CD4-positive, alpha-beta T cell treated with Interleukin-1 beta for 1 hour (primary cell): ENCODE measurements at regions not wholly inside any gene's neighbourhood (a gene's known extent, or its start where the extent isn't known, plus 50 kb on each side); places are given as distances from the start of the nearest gene placed in this dataset.

ENCODE experiments used
- DNase-seq, 2 donors: peaks; one replicate each; pipeline ENCODE4 v3.0.0-alpha.2; 2020 to 2022

- DNase-seq = no peak
Measured at GRCh38 chr16:66135421-66135831, 231.1 kb upstream of the CDH5 start.

- no peak for DNase-seq
Measured at GRCh38 chr16:66134875-66135274, 231.6 kb upstream of the CDH5 start.

DNA sequence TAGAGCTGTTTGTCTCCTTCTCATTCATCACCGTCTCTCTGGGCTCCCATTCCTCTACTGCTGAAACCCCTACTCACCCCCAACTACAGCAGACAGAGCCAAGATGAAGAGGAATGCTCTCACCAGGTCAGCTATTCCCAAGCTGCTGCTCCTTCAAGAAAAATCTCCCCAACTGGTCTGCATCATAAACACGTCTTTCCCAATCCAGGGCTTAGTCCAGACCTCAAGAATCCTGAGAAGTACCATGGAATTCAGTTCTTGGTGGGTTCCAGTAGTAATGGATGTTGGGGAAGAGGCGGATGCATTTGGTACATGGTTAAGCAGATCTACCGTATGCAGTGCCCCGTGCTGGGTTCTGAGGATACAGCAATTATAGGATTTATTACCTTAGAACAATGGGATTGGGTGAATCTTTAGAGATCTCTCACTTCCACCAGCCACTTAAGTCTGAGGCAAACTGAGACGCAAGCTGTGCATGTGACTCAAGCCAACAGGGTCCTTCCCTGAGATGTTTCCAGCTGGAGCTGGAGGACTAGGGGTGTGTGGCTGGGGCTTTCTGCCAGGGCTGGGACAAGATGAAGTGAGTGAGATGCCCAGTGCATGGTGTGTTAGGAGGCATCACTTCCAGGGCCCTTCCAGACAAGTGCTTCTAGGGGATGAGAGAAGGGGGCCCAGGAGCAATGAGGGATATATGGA lies 232.7 kb upstream of the CDH5 start:
- no peak for DNase-seq

- DNase-seq = no peak
Measured at GRCh38 chr16:66131895-66132294, 234.6 kb upstream of the CDH5 start.

- DNase-seq = no peak
Measured at GRCh38 chr16:66131156-66131807, 235.2 kb upstream of the CDH5 start.

- DNase-seq = no peak
Measured at GRCh38 chr16:66130296-66130905, 236.1 kb upstream of the CDH5 start.

DNA sequence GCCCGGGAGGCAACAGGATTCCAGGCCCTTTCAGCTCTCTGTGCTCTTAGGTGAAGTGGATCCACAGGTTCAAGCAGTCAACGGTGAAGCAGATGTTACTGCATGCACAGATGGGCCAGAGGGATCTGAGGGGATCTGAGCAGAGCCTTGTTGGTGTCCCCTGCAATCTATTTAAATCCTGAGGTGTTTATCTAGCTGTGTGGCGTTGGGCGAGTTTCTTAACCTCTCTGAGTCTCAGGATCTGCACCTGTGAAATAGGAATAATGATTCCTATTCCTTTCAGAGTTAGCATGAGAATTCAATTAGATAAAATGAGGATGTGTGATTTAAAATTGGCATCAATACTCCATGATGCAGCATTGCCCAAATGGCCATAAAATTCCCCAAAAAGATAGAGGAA lies 237.3 kb upstream of the CDH5 start:
- DNase-seq = no peak

- DNase-seq = no peak
Measured at GRCh38 chr16:66128371-66128770, 238.1 kb upstream of the CDH5 start.

DNA sequence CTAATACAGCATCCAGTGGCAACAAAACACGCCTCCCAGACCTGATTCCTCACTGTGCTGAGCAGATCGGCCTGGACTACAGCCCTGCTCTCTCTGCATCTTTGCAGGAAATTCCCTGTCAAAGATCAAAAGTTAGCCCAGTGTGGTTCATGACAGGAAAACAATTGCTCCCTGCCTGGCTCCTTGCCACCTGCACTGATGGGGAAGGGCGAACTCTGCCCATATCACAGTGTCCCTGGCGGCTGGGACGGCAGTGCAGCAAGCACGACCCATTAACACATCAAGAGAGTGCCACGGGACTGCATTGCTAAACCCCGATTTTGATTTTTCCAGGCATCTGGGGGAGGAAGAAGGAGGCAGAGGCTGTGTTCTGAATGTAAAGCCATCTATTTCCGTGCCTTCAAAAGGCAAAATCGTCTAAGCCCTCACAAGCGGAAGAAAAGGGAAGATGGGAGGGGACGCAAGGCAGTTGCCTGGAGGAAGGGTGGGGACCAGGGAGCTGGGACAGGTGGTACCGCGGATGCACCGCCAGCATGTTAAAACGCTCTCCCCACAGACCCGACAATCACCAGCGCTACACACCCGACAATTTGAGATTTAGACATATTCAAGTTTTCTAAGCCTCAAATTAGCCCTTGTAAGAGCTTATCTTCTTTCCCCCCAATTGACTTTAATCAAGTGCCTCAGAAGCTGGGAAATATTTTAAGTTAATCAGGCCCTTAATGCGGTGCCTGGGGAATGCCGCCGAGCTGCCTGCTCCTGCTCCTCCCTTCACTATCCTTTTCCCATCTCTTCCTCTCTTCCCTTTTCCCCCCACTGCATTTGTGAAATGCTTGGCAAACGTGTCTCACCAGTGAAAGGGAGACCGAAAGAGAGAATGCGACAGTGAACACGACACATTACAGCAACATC lies 238.8 kb upstream of the CDH5 start:
- DNase-seq = no peak

GRCh38 chr16:66121466-66121865 lies 245.0 kb upstream of the CDH5 start:
- DNase-seq = no peak

DNA sequence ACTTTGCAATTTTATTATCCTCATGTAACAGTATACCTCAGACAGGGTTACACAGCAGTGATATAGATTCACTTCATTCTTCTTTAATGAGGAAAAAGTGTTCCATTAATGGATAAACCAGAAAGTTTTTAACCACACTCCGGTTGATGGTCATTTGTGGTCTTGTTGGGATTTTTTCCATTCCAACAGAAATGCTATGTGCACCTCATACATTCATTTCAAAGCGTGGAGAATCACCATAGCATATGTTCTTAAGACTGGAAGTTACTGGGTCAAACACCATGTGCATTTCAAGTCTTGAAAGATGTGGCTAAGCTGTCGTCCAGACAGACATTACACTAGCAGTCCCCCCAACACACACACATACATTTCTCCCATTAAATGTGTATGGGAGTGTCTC lies 245.8 kb upstream of the CDH5 start:
- DNase-seq = no peak

GRCh38 chr16:66116163-66117002 lies 250.1 kb upstream of the CDH5 start:
- DNase-seq = no peak

DNA sequence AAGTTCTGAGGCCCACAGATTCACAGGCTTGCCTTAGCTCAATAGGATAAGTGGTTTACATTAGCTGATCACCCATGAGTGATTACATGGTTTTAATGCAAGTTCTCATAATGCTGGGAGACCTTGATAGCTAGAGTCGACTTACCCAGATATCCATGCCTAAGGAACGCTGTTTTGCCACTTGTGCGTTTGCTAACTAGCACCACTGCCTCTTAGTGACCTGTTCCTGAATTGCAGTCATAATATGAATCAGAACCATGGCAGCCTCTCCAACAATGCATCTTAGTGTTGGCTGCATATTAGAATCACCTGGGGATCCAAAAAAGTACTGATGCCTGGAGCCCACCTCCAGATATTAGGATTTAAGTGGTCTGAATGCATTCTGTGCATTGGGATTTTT lies 251.1 kb upstream of the CDH5 start:
- DNase-seq = no peak

DNA sequence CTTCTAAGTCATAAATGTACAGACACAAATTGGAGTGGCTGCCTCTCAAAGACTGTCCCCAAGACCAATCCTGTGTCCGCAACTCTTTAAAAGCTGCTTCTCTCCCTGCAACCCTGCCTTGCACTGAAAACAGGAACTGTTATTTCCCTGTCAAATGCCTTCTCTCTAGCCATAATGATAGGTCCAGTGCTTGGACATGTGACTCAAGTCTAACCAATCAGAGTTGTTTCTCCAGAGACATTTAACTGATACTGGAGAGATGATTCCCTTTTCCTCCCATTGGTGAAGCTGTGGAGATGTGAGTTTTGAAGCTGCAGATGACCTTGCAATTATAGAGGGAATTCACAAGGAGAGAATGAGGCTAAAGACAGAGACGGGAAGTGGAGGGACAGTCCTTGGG lies 253.3 kb upstream of the CDH5 start:
- DNase-seq = no peak

DNA sequence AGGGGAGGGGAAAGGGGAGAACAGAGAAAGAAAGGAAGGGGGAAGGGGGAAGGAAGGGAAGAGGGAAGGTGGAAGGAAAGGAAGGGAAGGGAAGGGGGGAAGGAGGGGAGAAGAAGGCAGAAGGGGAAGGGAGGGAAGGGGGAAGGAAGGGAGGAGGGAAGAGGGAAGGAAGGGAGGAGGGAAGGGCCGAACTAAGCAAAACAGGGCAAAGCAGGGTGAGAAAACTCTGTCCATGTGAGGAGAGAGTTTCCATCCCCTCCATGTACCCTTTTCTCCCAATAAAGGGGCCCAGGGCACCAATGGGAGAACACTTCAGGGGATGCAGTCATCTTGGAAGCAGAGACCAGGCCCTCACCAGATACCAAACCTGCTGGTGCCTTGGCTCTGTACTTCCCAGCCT lies 256.8 kb upstream of the CDH5 start:
- DNase-seq = no peak

DNA sequence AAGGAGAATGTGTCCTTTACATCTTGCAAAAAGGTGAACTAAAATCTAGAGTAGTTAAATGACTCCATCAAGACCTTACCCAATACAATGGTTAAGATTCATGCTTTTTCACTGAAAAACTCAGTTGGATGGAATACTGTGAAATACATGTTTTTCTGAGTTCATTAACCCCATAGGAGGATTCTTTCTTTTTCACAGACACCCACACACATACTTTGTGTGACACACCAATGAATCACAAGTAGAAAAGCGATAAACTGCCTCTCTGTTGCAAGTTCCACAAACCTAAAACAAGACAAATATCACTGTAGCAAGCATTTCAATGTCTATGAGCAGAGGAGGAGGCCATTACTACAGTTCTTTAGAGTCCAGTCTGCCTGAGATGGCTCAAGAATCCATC lies 258.8 kb upstream of the CDH5 start:
- DNase-seq = no peak

- DNase-seq = no peak
Measured at GRCh38 chr16:66103211-66103610, 263.3 kb upstream of the CDH5 start.

DNA sequence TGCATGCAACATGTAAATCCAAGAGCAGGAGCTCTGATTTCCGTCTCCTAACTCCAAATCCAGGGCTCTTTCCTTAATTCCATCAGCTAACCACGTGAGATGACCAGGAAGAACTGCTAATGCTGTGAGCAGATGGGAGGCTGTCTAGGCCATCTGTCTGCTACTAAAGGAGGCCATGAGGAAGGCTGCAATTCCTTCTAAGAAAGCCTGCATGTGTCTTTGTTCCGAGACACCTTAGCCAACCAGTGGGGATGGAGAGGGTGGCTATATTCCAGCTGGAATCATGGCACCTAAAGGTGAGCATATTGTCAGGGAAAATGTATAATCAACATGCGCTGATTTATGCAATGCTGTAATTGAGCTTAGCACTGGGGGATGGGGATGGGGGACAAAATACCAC lies 267.2 kb upstream of the CDH5 start:
- DNase-seq = no peak

- DNase-seq = no peak
Measured at GRCh38 chr16:66097751-66098150, 268.7 kb upstream of the CDH5 start.

GRCh38 chr16:66095676-66096075 lies 270.8 kb upstream of the CDH5 start:
- no peak for DNase-seq

- no peak for DNase-seq
Measured at GRCh38 chr16:66093191-66093590, 273.3 kb upstream of the CDH5 start.

GRCh38 chr16:66091471-66091891 lies 275.0 kb upstream of the CDH5 start:
- DNase-seq = no peak
